PC-3 (cell line): ENCODE measurements at regions not wholly inside any gene's neighbourhood (a gene's known extent, or its start where the extent isn't known, plus 50 kb on each side); places are given as distances from the start of the nearest gene placed in this dataset.

Experiments
- CTCF ChIP-seq: fragments of 300-600 bp; sonication (generic); conservative IDR thresholded peaks from 2 replicates; pipeline ENCODE4 v1.5.1; 2017; ENCODE audit warnings: antibody characterized with exemption, low read depth, mild to moderate bottlenecking, low read length
- EZH2 ChIP-seq: fragments of 300-600 bp; sonication (generic); IDR thresholded peaks from one replicate; pipeline ENCODE4 v1.6.1; 2017; ENCODE audit warnings: antibody characterized with exemption, mild to moderate bottlenecking, low read length; ENCODE audit not compliant: unreplicated experiment
- EZH2phosphoT487 ChIP-seq: fragments of 300-600 bp; sonication (generic); IDR thresholded peaks from 2 replicates; pipeline ENCODE4 v1.6.1; 2018; ENCODE audit warnings: mild to moderate bottlenecking, antibody characterized with exemption, low read length, borderline replicate concordance

GRCh38 chr18:29969876-29970275 lies 1072.7 kb downstream of the DSC3 start:
- TF ChIP-seq CTCF (no peak), EZH2 (no peak), EZH2phosphoT487 (no peak)
